ENCODE measurements at regions not wholly inside any gene's neighbourhood (a gene's known extent, or its start where the extent isn't known, plus 50 kb on each side); places are given as distances from the start of the nearest gene placed in this dataset.

DNA sequence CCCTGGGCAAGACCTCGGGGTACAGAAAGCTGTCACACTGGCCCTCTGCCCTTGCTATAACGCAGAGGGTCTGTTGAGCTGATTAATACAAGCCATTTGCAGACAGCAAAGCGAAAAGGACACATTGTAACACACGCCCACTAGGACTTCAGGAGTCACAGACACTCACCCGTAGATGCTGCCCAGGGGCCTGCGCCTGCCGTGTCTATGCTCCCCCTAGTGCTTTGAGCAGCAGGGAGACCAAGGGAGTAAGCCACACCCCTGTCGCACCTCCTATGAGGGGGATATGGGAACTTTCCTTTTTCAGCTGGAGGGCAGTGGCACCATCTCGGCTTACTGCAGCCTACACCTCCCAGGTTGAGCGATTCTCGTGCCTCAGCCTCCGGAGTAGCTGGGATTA is 1930.2 kb downstream of the OLFM4 start:
- ATAC-seq (peak; percentile 36), DNase-seq (no peak)
- TF ChIP-seq CTCF (IDR thresholded peaks at IDR 0.05) = no peak
- Histone ChIP-seq H3K27me3 (no peaks in the 10 kb centered on the region), H3K4me3 (no peak overlapping the region), H3K36me3 (no peaks in the 10 kb centered on the region), H3K4me1 (no peaks in the 10 kb centered on the region), H3K27ac (no peak overlapping the region), H3K9me3 (no peaks in the 10 kb centered on the region)
- intact Hi-C loops (cut with DNase I) = no loop called here

- Histone ChIP-seq H3K9me3 (no peaks in the 10 kb centered on the region), H3K27me3 (no peaks in the 10 kb centered on the region), H3K4me1 (no peaks in the 10 kb centered on the region), H3K4me3 (no peak overlapping the region), H3K36me3 (no peaks in the 10 kb centered on the region), H3K27ac (no peak overlapping the region)
- intact Hi-C loops (cut with DNase I) = no loop called here
- TF ChIP-seq CTCF (IDR thresholded peaks at IDR 0.05) = no peak
- DNase-seq (no peak), ATAC-seq (no peak)
Observed at GRCh38 chr13:54965881-54966280, 1937.3 kb downstream of the OLFM4 start.

- H3K27me3 ChIP-seq = no peaks in the 10 kb centered on the region
- no peaks in the 10 kb centered on the region for H3K36me3 ChIP-seq
- intact Hi-C loops (cut with DNase I) = no loop called here
- H3K27ac ChIP-seq = no peak overlapping the region
- no peak for TF ChIP-seq CTCF (IDR thresholded peaks at IDR 0.05)
- H3K4me1 ChIP-seq = no peaks in the 10 kb centered on the region
- no peaks in the 10 kb centered on the region for H3K9me3 ChIP-seq
- no peak for ATAC-seq
- H3K4me3 ChIP-seq = no peak overlapping the region
- DNase-seq = no peak
Observed at GRCh38 chr13:54972838-54973237, 1944.2 kb downstream of the OLFM4 start.

GRCh38 chr13:54975676-54976075 is 1947.1 kb downstream of the OLFM4 start:
- ATAC-seq = no peak
- TF ChIP-seq CTCF (IDR thresholded peaks at IDR 0.05) = no peak
- H3K4me1 ChIP-seq = no peaks in the 10 kb centered on the region

DNA sequence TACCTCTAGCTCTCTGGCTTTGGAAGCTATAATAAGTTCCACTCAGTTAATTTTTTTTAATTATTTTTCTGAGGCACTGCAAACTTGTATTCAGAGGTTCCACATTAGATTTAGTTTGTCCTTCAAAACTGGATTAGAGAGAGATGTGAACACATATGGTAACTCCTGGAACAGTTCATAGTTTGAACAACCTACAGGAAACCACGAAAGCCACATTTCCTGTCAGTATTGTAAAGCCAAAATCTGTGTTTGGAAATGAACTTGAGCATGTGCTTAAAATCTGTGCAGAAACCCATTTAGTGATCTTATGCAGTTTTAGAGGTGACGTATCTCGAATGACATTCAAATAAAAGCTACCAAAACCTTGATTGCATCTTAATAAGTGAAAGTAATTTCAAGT is 1952.0 kb downstream of the OLFM4 start:
- ATAC-seq = no peak
- no peak overlapping the region for H3K27ac ChIP-seq
- no peaks in the 10 kb centered on the region for H3K4me1 ChIP-seq
- no peaks in the 10 kb centered on the region for H3K27me3 ChIP-seq
- no peaks in the 10 kb centered on the region for H3K36me3 ChIP-seq
- H3K4me3 ChIP-seq = no peak overlapping the region
- no peak for DNase-seq
- intact Hi-C loops (cut with DNase I) = no loop called here
- TF ChIP-seq CTCF (IDR thresholded peaks at IDR 0.05) = no peak
- H3K9me3 ChIP-seq = no peaks in the 10 kb centered on the region

More at GRCh38 chr13:54975676-54976075, 1947.1 kb downstream of the OLFM4 start:
- DNase-seq = no peak
- Histone ChIP-seq H3K27me3 (no peaks in the 10 kb centered on the region), H3K9me3 (no peaks in the 10 kb centered on the region), H3K4me3 (no peak overlapping the region), H3K36me3 (no peaks in the 10 kb centered on the region), H3K27ac (no peak overlapping the region)
- intact Hi-C loops (cut with DNase I) = no loop called here

- no peak for TF ChIP-seq CTCF (IDR thresholded peaks at IDR 0.05)
- H3K27ac ChIP-seq = no peak overlapping the region
- DNase-seq = no peak
Observed at GRCh38 chr13:54989418-54989817, 1960.8 kb downstream of the OLFM4 start.

More at GRCh38 chr13:54989418-54989817, 1960.8 kb downstream of the OLFM4 start:
- no peak for ATAC-seq
- Histone ChIP-seq H3K4me1 (no peaks in the 10 kb centered on the region), H3K27me3 (no peaks in the 10 kb centered on the region), H3K36me3 (no peaks in the 10 kb centered on the region), H3K9me3 (no peaks in the 10 kb centered on the region), H3K4me3 (no peak overlapping the region)
- intact Hi-C loops (cut with DNase I) = no loop called here

Measured in upper lobe of right lung (tissue), 1 donor.